ENCODE measurements at regions not wholly inside any gene's neighbourhood (a gene's known extent, or its start where the extent isn't known, plus 50 kb on each side); places are given as distances from the start of the nearest gene placed in this dataset.

GRCh38 chr17:73856556-73856955 lies 212.3 kb upstream of the SDK2 start:
- TF ChIP-seq FOXP2 (optimal IDR thresholded peaks at IDR 0.05; ENCODE audit: borderline replicate concordance, extremely low read depth, extremely low read length, insufficient read depth) (no peak), TAF1 (IDR thresholded peaks at IDR 0.05; ENCODE audit: borderline replicate concordance, insufficient read depth, low read length) (no peak), SIN3A (IDR thresholded peaks at IDR 0.05; ENCODE audit: borderline replicate concordance, insufficient read depth, low read length) (no peak), POLR2AphosphoS5 (IDR thresholded peaks at IDR 0.05; ENCODE audit: low read depth, low read length) (no peak), REST (IDR thresholded peaks at IDR 0.05; ENCODE audit: insufficient read depth in 1 of 2, low read depth in 2 of 2, low read length in 2 of 2) (no peak)

GRCh38 chr17:73861543-73861942 lies 217.3 kb upstream of the SDK2 start:
- TF ChIP-seq POLR2AphosphoS5 (IDR thresholded peaks at IDR 0.05; ENCODE audit: low read depth, low read length) (no peak), FOXP2 (optimal IDR thresholded peaks at IDR 0.05; ENCODE audit: borderline replicate concordance, extremely low read depth, extremely low read length, insufficient read depth) (no peak), TAF1 (IDR thresholded peaks at IDR 0.05; ENCODE audit: borderline replicate concordance, insufficient read depth, low read length) (no peak), REST (IDR thresholded peaks at IDR 0.05; ENCODE audit: insufficient read depth in 1 of 2, low read depth in 2 of 2, low read length in 2 of 2) (no peak), SIN3A (IDR thresholded peaks at IDR 0.05; ENCODE audit: borderline replicate concordance, insufficient read depth, low read length) (no peak)

- TF ChIP-seq POLR2AphosphoS5 (IDR thresholded peaks at IDR 0.05; ENCODE audit: low read depth, low read length) (no peak), REST (IDR thresholded peaks at IDR 0.05; ENCODE audit: insufficient read depth in 1 of 2, low read depth in 2 of 2, low read length in 2 of 2) (no peak), FOXP2 (optimal IDR thresholded peaks at IDR 0.05; ENCODE audit: borderline replicate concordance, extremely low read depth, extremely low read length, insufficient read depth) (no peak), SIN3A (IDR thresholded peaks at IDR 0.05; ENCODE audit: borderline replicate concordance, insufficient read depth, low read length) (no peak), TAF1 (IDR thresholded peaks at IDR 0.05; ENCODE audit: borderline replicate concordance, insufficient read depth, low read length) (no peak)
These were observed 219.7 kb upstream of the SDK2 start for GRCh38 chr17:73863761-73864535.

- TF ChIP-seq POLR2AphosphoS5 (IDR thresholded peaks at IDR 0.05; ENCODE audit: low read depth, low read length) (no peak), TAF1 (IDR thresholded peaks at IDR 0.05; ENCODE audit: borderline replicate concordance, insufficient read depth, low read length) (no peak), SIN3A (IDR thresholded peaks at IDR 0.05; ENCODE audit: borderline replicate concordance, insufficient read depth, low read length) (no peak), REST (IDR thresholded peaks at IDR 0.05; ENCODE audit: insufficient read depth in 1 of 2, low read depth in 2 of 2, low read length in 2 of 2) (no peak)
These were observed 221.6 kb upstream of the SDK2 start for GRCh38 chr17:73865831-73866230.

Data from PFSK-1 (cell line).